Parathyroid adenoma (tissue), 2 donors: ENCODE measurements at regions not wholly inside any gene's neighbourhood (a gene's known extent, or its start where the extent isn't known, plus 50 kb on each side); places are given as distances from the start of the nearest gene placed in this dataset.

ENCODE experiments used
- H2AFZ ChIP-seq: fragments of 300-600 bp; sonication (generic); one replicate; pipeline ENCODE4 v1.7.0; 2017; ENCODE audit warnings: antibody characterized with exemption, mild to moderate bottlenecking
- H3K27ac ChIP-seq: fragments of 300-600 bp; sonication (generic); one replicate; pipeline ENCODE4 v1.7.0; 2017
- H3K27me3 ChIP-seq: fragments of 300-600 bp; sonication (generic); one replicate; pipeline ENCODE4 v1.7.0; 2017; ENCODE audit warnings: low read length; ENCODE audit not compliant: control insufficient read depth, insufficient read depth
- H3K36me3 ChIP-seq: fragments of 300-600 bp; sonication (generic); one replicate; pipeline ENCODE4 v1.7.0; 2017; ENCODE audit warnings: low read length; ENCODE audit not compliant: control insufficient read depth, insufficient read depth
- H3K4me1 ChIP-seq: fragments of 300-600 bp; sonication (generic); one replicate; pipeline ENCODE4 v1.7.0; 2017; ENCODE audit warnings: control low read depth
- H3K4me2 ChIP-seq: fragments of 300-600 bp; sonication (generic); one replicate; pipeline ENCODE4 v1.7.0; 2017; ENCODE audit warnings: low read length
- H3K4me3 ChIP-seq: fragments of 300-600 bp; sonication (generic); one replicate; pipeline ENCODE4 v1.7.0; 2017; ENCODE audit warnings: low read depth, low read length
- H3K79me2 ChIP-seq: fragments of 300-600 bp; sonication (generic); one replicate; pipeline ENCODE4 v1.7.0; 2017; ENCODE audit warnings: control low read depth
- H3K9ac ChIP-seq: fragments of 300-600 bp; sonication (generic); one replicate; pipeline ENCODE4 v1.7.0; 2017; ENCODE audit warnings: mild to moderate bottlenecking
- H3K9me3 ChIP-seq: fragments of 300-600 bp; sonication (generic); one replicate; pipeline ENCODE4 v1.7.0; 2017; ENCODE audit warnings: low read length; ENCODE audit not compliant: control insufficient read depth
- CTCF ChIP-seq: fragments of 300-600 bp; sonication (generic); IDR thresholded peaks from one replicate; pipeline ENCODE4 v1.7.0; 2017; ENCODE audit warnings: antibody characterized with exemption, mild to moderate bottlenecking
- donor health status: primary hyperparathyroidism.

- TF ChIP-seq CTCF: no peak
- Histone ChIP-seq H3K27ac (no peak overlapping the region), H3K4me1 (no peaks in the 10 kb centered on the region), H3K9me3 (no peaks in the 10 kb centered on the region), H3K27me3 (no peaks in the 10 kb centered on the region), H3K4me2 (no peak overlapping the region), H3K9ac (no peak overlapping the region), H3K79me2 (no peaks in the 10 kb centered on the region), H3K36me3 (no peaks in the 10 kb centered on the region), H2AFZ (no peak overlapping the region), H3K4me3 (no peak overlapping the region)
Measured at GRCh38 chr12:125373375-125373774, 308.1 kb downstream of the AACS start.

GRCh38 chr12:125376422-125376821, 311.2 kb downstream of the AACS start:
- H3K4me3 ChIP-seq: no peak overlapping the region
- no peak overlapping the region for H2AFZ ChIP-seq
- H3K4me2 ChIP-seq: no peak overlapping the region
- TF ChIP-seq CTCF: no peak
- no peaks in the 10 kb centered on the region for H3K4me1 ChIP-seq
- no peaks in the 10 kb centered on the region for H3K27me3 ChIP-seq
- no peaks in the 10 kb centered on the region for H3K79me2 ChIP-seq
- H3K9ac ChIP-seq: no peak overlapping the region
- H3K9me3 ChIP-seq: no peaks in the 10 kb centered on the region
- H3K27ac ChIP-seq: no peak overlapping the region
- no peaks in the 10 kb centered on the region for H3K36me3 ChIP-seq

GRCh38 chr12:125377093-125377492, 311.9 kb downstream of the AACS start:
- Histone ChIP-seq H2AFZ (no peak overlapping the region), H3K9ac (no peak overlapping the region), H3K79me2 (no peaks in the 10 kb centered on the region), H3K4me2 (no peak overlapping the region), H3K4me3 (no peak overlapping the region), H3K36me3 (no peaks in the 10 kb centered on the region), H3K9me3 (no peaks in the 10 kb centered on the region), H3K27ac (no peak overlapping the region), H3K27me3 (no peaks in the 10 kb centered on the region), H3K4me1 (no peaks in the 10 kb centered on the region)
- no peak for TF ChIP-seq CTCF

GRCh38 chr12:125381373-125381772, 316.1 kb downstream of the AACS start:
- H3K4me1 ChIP-seq: no peaks in the 10 kb centered on the region
- no peak overlapping the region for H2AFZ ChIP-seq
- no peaks in the 10 kb centered on the region for H3K36me3 ChIP-seq
- TF ChIP-seq CTCF: no peak
- no peaks in the 10 kb centered on the region for H3K9me3 ChIP-seq
- H3K4me2 ChIP-seq: no peak overlapping the region
- no peaks in the 10 kb centered on the region for H3K79me2 ChIP-seq
- H3K27me3 ChIP-seq: no peaks in the 10 kb centered on the region
- no peak overlapping the region for H3K27ac ChIP-seq
- no peak overlapping the region for H3K4me3 ChIP-seq
- no peak overlapping the region for H3K9ac ChIP-seq

- Histone ChIP-seq H3K36me3 (no peaks in the 10 kb centered on the region), H3K27ac (no peak overlapping the region), H3K4me2 (no peak overlapping the region), H2AFZ (no peak overlapping the region), H3K79me2 (no peaks in the 10 kb centered on the region), H3K9ac (no peak overlapping the region), H3K4me3 (no peak overlapping the region), H3K4me1 (no peaks in the 10 kb centered on the region), H3K27me3 (no peaks in the 10 kb centered on the region), H3K9me3 (no peaks in the 10 kb centered on the region)
- TF ChIP-seq CTCF: no peak
Measured at GRCh38 chr12:125382926-125383325, 317.7 kb downstream of the AACS start.
